HG02588 (cell line): ENCODE measurements at regions not wholly inside any gene's neighbourhood (a gene's known extent, or its start where the extent isn't known, plus 50 kb on each side); places are given as distances from the start of the nearest gene placed in this dataset.

ENCODE experiments used
- ATAC-seq: cut with Tn5 transposase; IDR thresholded peaks from one replicate; pipeline ENCODE4 v1.9.1; 2021; ENCODE audit warnings: mild to moderate bottlenecking, moderate library complexity; ENCODE audit not compliant: unreplicated experiment

GRCh38 chr6:167643223-167643622, 183.5 kb upstream of the AFDN start:
- no peak for ATAC-seq

GRCh38 chr6:167643716-167644115, 183.0 kb upstream of the AFDN start:
- ATAC-seq: no peak

- ATAC-seq: no peak
Measured at GRCh38 chr6:167644412-167645132, 182.1 kb upstream of the AFDN start.

GRCh38 chr6:167645368-167645767, 181.3 kb upstream of the AFDN start:
- ATAC-seq: no peak

- no peak for ATAC-seq
Measured at GRCh38 chr6:167647306-167647705, 179.4 kb upstream of the AFDN start.

GRCh38 chr6:167647737-167648470, 178.8 kb upstream of the AFDN start:
- ATAC-seq: no peak

GRCh38 chr6:167648501-167649278, 178.0 kb upstream of the AFDN start:
- ATAC-seq: no peak

- no peak for ATAC-seq
Measured at GRCh38 chr6:167649476-167649875, 177.2 kb upstream of the AFDN start.

- no peak for ATAC-seq
Measured at GRCh38 chr6:167650730-167651317, 175.9 kb upstream of the AFDN start.

GRCh38 chr6:167651318-167652041, 175.2 kb upstream of the AFDN start:
- no peak for ATAC-seq

GRCh38 chr6:167652042-167652700, 174.5 kb upstream of the AFDN start:
- ATAC-seq: no peak

- ATAC-seq: no peak
Measured at GRCh38 chr6:167652701-167653095, 174.0 kb upstream of the AFDN start.

GRCh38 chr6:167653561-167653960, 173.2 kb upstream of the AFDN start:
- ATAC-seq: no peak

GRCh38 chr6:167654389-167654788, 172.3 kb upstream of the AFDN start:
- ATAC-seq: no peak

- ATAC-seq: no peak
Measured at GRCh38 chr6:167655174-167655821, 171.4 kb upstream of the AFDN start.

GRCh38 chr6:167658106-167658505, 168.6 kb upstream of the AFDN start:
- ATAC-seq: no peak

GRCh38 chr6:167659046-167659445, 167.7 kb upstream of the AFDN start:
- no peak for ATAC-seq

- no peak for ATAC-seq
Measured at GRCh38 chr6:167660424-167660823, 166.3 kb upstream of the AFDN start.

- no peak for ATAC-seq
Measured at GRCh38 chr6:167660944-167661551, 165.7 kb upstream of the AFDN start.
